DOHH2 (cell line): ENCODE measurements at regions not wholly inside any gene's neighbourhood (a gene's known extent, or its start where the extent isn't known, plus 50 kb on each side); places are given as distances from the start of the nearest gene placed in this dataset.

ENCODE experiments used
- H3F3A ChIP-seq: fragments of 200-600 bp; sonication (generic), shearing (Covaris generic); 2 replicates; pipeline ENCODE4 v1.6.0; 2016; ENCODE audit warnings: antibody characterized with exemption, mild to moderate bottlenecking; ENCODE audit not compliant: control insufficient read depth, insufficient read depth
- H3K27ac ChIP-seq: fragments of 200-600 bp; sonication (generic); 2 replicates; pipeline ENCODE4 v1.5.1; 2014; ENCODE audit warnings: low read depth, mild to moderate bottlenecking, low read length, moderate library complexity
- H3K27me3 ChIP-seq: fragments of 200-600 bp; sonication (generic); 2 replicates; pipeline ENCODE4 v1.6.1; 2014; ENCODE audit warnings: mild to moderate bottlenecking, low read length, mixed read lengths; ENCODE audit not compliant: control insufficient read depth
- H3K36me3 ChIP-seq: fragments of 200-600 bp; sonication (generic); 2 replicates; pipeline ENCODE4 v1.6.1; 2014; ENCODE audit warnings: mild to moderate bottlenecking, low read length, moderate library complexity, mixed read lengths; ENCODE audit not compliant: control insufficient read depth
- H3K4me1 ChIP-seq: fragments of 200-600 bp; sonication (generic); 2 replicates; pipeline ENCODE4 v1.6.1; 2014; ENCODE audit warnings: mild to moderate bottlenecking, low read length, mixed read lengths; ENCODE audit not compliant: control insufficient read depth
- H3K4me2 ChIP-seq: fragments of 200-600 bp; sonication (generic); 2 replicates; pipeline ENCODE4 v1.6.0; 2014; ENCODE audit warnings: mild to moderate bottlenecking, low read length, moderate library complexity
- H3K4me3 ChIP-seq: fragments of 200-600 bp; sonication (generic); 2 replicates; pipeline ENCODE4 v1.5.1; 2014; ENCODE audit warnings: mild to moderate bottlenecking, low read length, mixed read lengths
- H3K79me2 ChIP-seq: fragments of 200-600 bp; sonication (generic); 2 replicates; pipeline ENCODE4 v1.6.1; 2014; ENCODE audit warnings: mild to moderate bottlenecking, low read length, mixed read lengths; ENCODE audit not compliant: control insufficient read depth
- H3K9me2 ChIP-seq: fragments of 200-600 bp; sonication (generic); replicated peaks from 2 replicates; pipeline ENCODE4 v1.6.1; 2014; ENCODE audit warnings: mild to moderate bottlenecking, low read length, mixed read lengths; ENCODE audit not compliant: control insufficient read depth
- H3K9me3 ChIP-seq: fragments of 200-600 bp; sonication (generic); 2 replicates; pipeline ENCODE4 v1.6.1; 2014; ENCODE audit warnings: antibody characterized with exemption, low read length, mixed read lengths; ENCODE audit not compliant: control insufficient read depth, insufficient read depth
- H4K20me1 ChIP-seq: fragments of 200-600 bp; sonication (generic); 2 replicates; pipeline ENCODE4 v1.6.0; 2014; ENCODE audit warnings: low read depth, mild to moderate bottlenecking, antibody characterized with exemption, low read length, moderate library complexity; ENCODE audit not compliant: control insufficient read depth, insufficient read depth
- CTCF ChIP-seq: fragments of 200-600 bp; sonication (generic); IDR thresholded peaks from one replicate; pipeline ENCODE4 v1.5.1; 2014; ENCODE audit warnings: antibody characterized with exemption, mild to moderate bottlenecking, low read depth, low read length; ENCODE audit not compliant: poor library complexity, severe bottlenecking
- EZH2phosphoT487 ChIP-seq: fragments of 200-600 bp; sonication (generic); IDR thresholded peaks from 2 replicates; pipeline ENCODE4 v1.6.1; 2017; ENCODE audit warnings: borderline replicate concordance, mild to moderate bottlenecking, antibody characterized with exemption, low read length, moderate library complexity, mixed read lengths

GRCh38 chr1:218739426-218739825 lies 394.3 kb downstream of the TGFB2 start:
- no peaks in the 10 kb centered on the region; the same call in 1 of the 2 replicates for H3K9me2 ChIP-seq
- H4K20me1 ChIP-seq: no peaks in the 10 kb centered on the region
- TF ChIP-seq EZH2phosphoT487 (no peak), CTCF (no peak)
- no peak overlapping the region for H3K27ac ChIP-seq
- H3K27me3 ChIP-seq: no peaks in the 10 kb centered on the region
- H3F3A ChIP-seq: no peaks in the 10 kb centered on the region
- no peak overlapping the region for H3K4me3 ChIP-seq
- H3K79me2 ChIP-seq: no peaks in the 10 kb centered on the region
- H3K4me2 ChIP-seq: no peak overlapping the region
- H3K36me3 ChIP-seq: no peaks in the 10 kb centered on the region
- no peaks in the 10 kb centered on the region for H3K4me1 ChIP-seq
- no peaks in the 10 kb centered on the region for H3K9me3 ChIP-seq

DNA sequence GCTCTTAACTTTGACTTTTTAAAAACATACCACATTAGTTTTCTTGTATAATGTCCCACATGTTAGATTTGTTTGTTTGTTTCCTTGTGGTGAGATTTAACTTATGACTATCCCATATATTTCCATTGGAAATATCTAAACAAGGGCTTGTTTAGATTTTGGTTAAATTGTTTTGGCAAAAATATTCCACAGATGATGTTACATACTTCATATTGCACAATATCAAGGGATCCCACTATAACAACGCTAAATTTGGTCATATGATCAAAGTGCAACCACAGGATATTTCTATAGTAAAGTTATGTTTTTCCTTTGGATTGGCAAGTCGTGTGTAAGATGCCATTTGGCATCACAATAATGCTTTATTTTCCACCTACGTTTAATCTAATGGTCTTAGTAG lies 396.7 kb downstream of the TGFB2 start:
- no peaks in the 10 kb centered on the region for H3K79me2 ChIP-seq
- no peak overlapping the region for H3K27ac ChIP-seq
- no peaks in the 10 kb centered on the region for H3K36me3 ChIP-seq
- no peaks in the 10 kb centered on the region for H3F3A ChIP-seq
- TF ChIP-seq EZH2phosphoT487 (no peak), CTCF (no peak)
- no peak overlapping the region for H3K4me2 ChIP-seq
- H3K27me3 ChIP-seq: no peaks in the 10 kb centered on the region
- H3K4me3 ChIP-seq: no peak overlapping the region
- no peaks in the 10 kb centered on the region for H4K20me1 ChIP-seq
- H3K9me3 ChIP-seq: no peaks in the 10 kb centered on the region
- H3K4me1 ChIP-seq: no peaks in the 10 kb centered on the region
- no peaks in the 10 kb centered on the region; the same call in 1 of the 2 replicates for H3K9me2 ChIP-seq

- Histone ChIP-seq H3K9me3 (no peaks in the 10 kb centered on the region), H3K9me2 (no peaks in the 10 kb centered on the region; the same call in 1 of the 2 replicates), H3K4me3 (no peak overlapping the region), H4K20me1 (no peaks in the 10 kb centered on the region), H3K27me3 (no peaks in the 10 kb centered on the region), H3K4me1 (no peaks in the 10 kb centered on the region), H3K27ac (no peak overlapping the region), H3K36me3 (no peaks in the 10 kb centered on the region), H3K79me2 (no peaks in the 10 kb centered on the region), H3K4me2 (no peak overlapping the region), H3F3A (no peaks in the 10 kb centered on the region)
- TF ChIP-seq CTCF: no peak
- TF ChIP-seq EZH2phosphoT487: no peak
These were observed 397.5 kb downstream of the TGFB2 start for GRCh38 chr1:218742467-218743262.
